ENCODE measurements at regions not wholly inside any gene's neighbourhood (a gene's known extent, or its start where the extent isn't known, plus 50 kb on each side); places are given as distances from the start of the nearest gene placed in this dataset.

GRCh38 chr7:145951566-145951965 is 165.0 kb upstream of the CNTNAP2 start:
- DNase-seq (ENCODE audit: insufficient read length, low spot score) = no peak
- FAIRE-seq = no peak

GRCh38 chr7:145928937-145929336 is 187.7 kb upstream of the CNTNAP2 start:
- no peak for DNase-seq (ENCODE audit: insufficient read length, low spot score)
- FAIRE-seq = no peak

- FAIRE-seq (no peak), DNase-seq (ENCODE audit: insufficient read length, low spot score) (no peak)
Measured at GRCh38 chr7:145919712-145920111, 196.9 kb upstream of the CNTNAP2 start.

- FAIRE-seq = no peak
Measured at GRCh38 chr7:145916776-145917175, 199.8 kb upstream of the CNTNAP2 start.

GRCh38 chr7:145915679-145916078 is 200.9 kb upstream of the CNTNAP2 start:
- DNase-seq (ENCODE audit: insufficient read length, low spot score) = no peak
- FAIRE-seq = no peak

More at GRCh38 chr7:145916776-145917175, 199.8 kb upstream of the CNTNAP2 start:
- no peak for DNase-seq (ENCODE audit: insufficient read length, low spot score)

GRCh38 chr7:145909991-145910513 is 206.5 kb upstream of the CNTNAP2 start:
- no peak for FAIRE-seq

GRCh38 chr7:145903658-145904057 is 212.9 kb upstream of the CNTNAP2 start:
- FAIRE-seq = no peak
- no peak for DNase-seq (ENCODE audit: insufficient read length, low spot score)

More at GRCh38 chr7:145909991-145910513, 206.5 kb upstream of the CNTNAP2 start:
- peak; percentile 2 for DNase-seq (ENCODE audit: insufficient read length, low spot score)

GRCh38 chr7:145902123-145902522 is 214.5 kb upstream of the CNTNAP2 start:
- FAIRE-seq = no peak
- DNase-seq (ENCODE audit: insufficient read length, low spot score) = no peak

- no peak for FAIRE-seq
- DNase-seq (ENCODE audit: insufficient read length, low spot score) = no peak
Measured at GRCh38 chr7:145899938-145900337, 216.7 kb upstream of the CNTNAP2 start.

GRCh38 chr7:145893925-145894535 is 222.6 kb upstream of the CNTNAP2 start:
- FAIRE-seq = no peak
- no peak for DNase-seq (ENCODE audit: insufficient read length, low spot score)

GRCh38 chr7:145884716-145885514 is 231.7 kb upstream of the CNTNAP2 start:
- no peak for DNase-seq (ENCODE audit: insufficient read length, low spot score)
- no peak for FAIRE-seq

GRCh38 chr7:145876376-145876775 is 240.2 kb upstream of the CNTNAP2 start:
- no peak for DNase-seq (ENCODE audit: insufficient read length, low spot score)
- no peak for FAIRE-seq

- FAIRE-seq = no peak
- no peak for DNase-seq (ENCODE audit: insufficient read length, low spot score)
Measured at GRCh38 chr7:145875267-145875666, 241.3 kb upstream of the CNTNAP2 start.

GRCh38 chr7:145868935-145869334 is 247.7 kb upstream of the CNTNAP2 start:
- no peak for DNase-seq (ENCODE audit: insufficient read length, low spot score)
- FAIRE-seq = no peak

- no peak for FAIRE-seq
Measured at GRCh38 chr7:145862212-145862611, 254.4 kb upstream of the CNTNAP2 start.

GRCh38 chr7:145860809-145861208 is 255.8 kb upstream of the CNTNAP2 start:
- DNase-seq (ENCODE audit: insufficient read length, low spot score) (no peak), FAIRE-seq (no peak)

More at GRCh38 chr7:145862212-145862611, 254.4 kb upstream of the CNTNAP2 start:
- DNase-seq (ENCODE audit: insufficient read length, low spot score) = no peak

- DNase-seq (ENCODE audit: insufficient read length, low spot score) = no peak
- FAIRE-seq = no peak
Measured at GRCh38 chr7:145850636-145851035, 266.0 kb upstream of the CNTNAP2 start.

GRCh38 chr7:145848691-145849090 is 267.9 kb upstream of the CNTNAP2 start:
- DNase-seq (ENCODE audit: insufficient read length, low spot score) = no peak
- FAIRE-seq = no peak

GRCh38 chr7:145845345-145845744 is 271.3 kb upstream of the CNTNAP2 start:
- DNase-seq (ENCODE audit: insufficient read length, low spot score) (no peak), FAIRE-seq (no peak)

- FAIRE-seq = no peak
- DNase-seq (ENCODE audit: insufficient read length, low spot score) = no peak
Measured at GRCh38 chr7:145839814-145840213, 276.8 kb upstream of the CNTNAP2 start.

- DNase-seq (ENCODE audit: insufficient read length, low spot score) = no peak
- no peak for FAIRE-seq
Measured at GRCh38 chr7:145831616-145832206, 284.9 kb upstream of the CNTNAP2 start.

GRCh38 chr7:145817687-145818086 is 298.9 kb upstream of the CNTNAP2 start:
- FAIRE-seq = no peak
- DNase-seq (ENCODE audit: insufficient read length, low spot score) = no peak

Data from GM19239 (cell line).